ENCODE measurements at regions not wholly inside any gene's neighbourhood (a gene's known extent, or its start where the extent isn't known, plus 50 kb on each side); places are given as distances from the start of the nearest gene placed in this dataset.

DNA sequence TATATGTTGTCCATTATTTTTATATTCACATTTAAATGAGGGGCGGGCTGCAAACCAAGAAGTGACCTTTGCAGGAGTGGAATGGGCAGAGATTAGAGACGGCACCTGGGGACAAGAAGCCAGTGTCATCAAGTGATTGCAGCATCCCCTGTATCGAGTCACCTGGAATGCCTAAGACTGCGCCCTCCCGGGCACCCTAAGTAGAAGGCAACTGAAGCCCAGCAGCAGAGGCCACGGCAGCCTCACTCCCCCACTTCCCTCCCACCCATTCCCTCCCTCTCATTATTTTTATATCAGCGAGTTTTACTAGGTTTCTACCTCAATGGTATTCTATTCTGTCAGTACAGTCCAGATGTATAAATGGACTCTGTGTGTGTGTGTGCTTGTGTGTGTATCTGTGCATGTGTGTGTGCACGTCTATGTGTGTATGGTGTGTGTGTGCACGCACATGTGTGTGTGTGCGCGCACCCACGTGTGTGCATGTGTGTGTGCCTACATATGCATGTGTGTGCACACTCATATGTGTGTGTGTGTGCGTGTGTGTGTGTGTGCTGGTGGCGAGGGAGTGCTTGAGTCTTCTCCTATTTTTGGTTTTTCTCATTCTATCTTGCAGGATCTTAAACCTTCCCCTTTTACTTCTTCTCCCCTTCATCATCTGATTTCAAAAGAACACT is 106.8 kb upstream of the SLC66A3 start:
- DNase-seq: no peak
- intact Hi-C loops (cut with DNase I): no loop called here

DNA sequence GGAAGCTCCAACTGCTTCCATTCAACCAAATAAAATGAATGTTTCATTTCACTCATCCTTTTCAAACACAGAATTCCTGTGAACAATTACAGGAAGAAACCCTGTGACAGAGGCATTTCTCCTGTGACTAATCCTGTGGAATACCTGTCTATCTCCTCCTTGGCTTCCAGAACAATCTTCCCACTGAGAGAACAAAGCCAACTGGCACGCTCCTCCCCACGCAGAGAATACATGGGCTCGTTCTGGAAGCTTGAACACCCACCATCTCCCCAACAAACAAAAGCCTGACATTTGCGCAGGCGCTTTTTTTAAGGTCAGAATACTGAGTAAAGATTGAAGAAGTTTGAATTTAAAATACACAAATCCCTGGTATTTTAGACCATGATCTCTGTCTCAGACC is 104.7 kb upstream of the SLC66A3 start:
- intact Hi-C loops (cut with DNase I): no loop called here
- Histone ChIP-seq H3K36me3 (no peaks in the 10 kb centered on the region), H3K27me3 (no peaks in the 10 kb centered on the region), H3K4me3 (no peak overlapping the region), H3K27ac (no peak overlapping the region), H3K4me1 (ENCODE audit: insufficient read depth) (no peaks in the 10 kb centered on the region), H3K9me3 (no peaks in the 10 kb centered on the region)
- DNase-seq: no peak
- TF ChIP-seq POLR2A (IDR thresholded peaks at IDR 0.05): no peak
- TF ChIP-seq EP300 (IDR thresholded peaks at IDR 0.05): no peak
- TF ChIP-seq, protein P1, sequence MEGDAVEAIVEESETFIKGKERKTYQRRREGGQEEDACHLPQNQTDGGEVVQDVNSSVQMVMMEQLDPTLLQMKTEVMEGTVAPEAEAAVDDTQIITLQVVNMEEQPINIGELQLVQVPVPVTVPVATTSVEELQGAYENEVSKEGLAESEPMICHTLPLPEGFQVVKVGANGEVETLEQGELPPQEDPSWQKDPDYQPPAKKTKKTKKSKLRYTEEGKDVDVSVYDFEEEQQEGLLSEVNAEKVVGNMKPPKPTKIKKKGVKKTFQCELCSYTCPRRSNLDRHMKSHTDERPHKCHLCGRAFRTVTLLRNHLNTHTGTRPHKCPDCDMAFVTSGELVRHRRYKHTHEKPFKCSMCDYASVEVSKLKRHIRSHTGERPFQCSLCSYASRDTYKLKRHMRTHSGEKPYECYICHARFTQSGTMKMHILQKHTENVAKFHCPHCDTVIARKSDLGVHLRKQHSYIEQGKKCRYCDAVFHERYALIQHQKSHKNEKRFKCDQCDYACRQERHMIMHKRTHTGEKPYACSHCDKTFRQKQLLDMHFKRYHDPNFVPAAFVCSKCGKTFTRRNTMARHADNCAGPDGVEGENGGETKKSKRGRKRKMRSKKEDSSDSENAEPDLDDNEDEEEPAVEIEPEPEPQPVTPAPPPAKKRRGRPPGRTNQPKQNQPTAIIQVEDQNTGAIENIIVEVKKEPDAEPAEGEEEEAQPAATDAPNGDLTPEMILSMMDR (IDR thresholded peaks at IDR 0.05): no peak
- 79 to 81% (median 80%) methylated on average over 5 of the region's 5 CpGs for WGBS, 3 donors

More for the DNA sequence above, 106.8 kb upstream of the SLC66A3 start:
- WGBS, 3 donors: 84 to 85% (median 84%) methylated on average over 14 of the region's 14 CpGs
- Histone ChIP-seq H3K4me1 (ENCODE audit: insufficient read depth) (no peaks in the 10 kb centered on the region), H3K27ac (no peak overlapping the region), H3K4me3 (no peak overlapping the region), H3K9me3 (no peaks in the 10 kb centered on the region), H3K27me3 (no peaks in the 10 kb centered on the region), H3K36me3 (no peaks in the 10 kb centered on the region)
- TF ChIP-seq POLR2A (IDR thresholded peaks at IDR 0.05) (no peak), EP300 (IDR thresholded peaks at IDR 0.05) (no peak)
- TF ChIP-seq, protein P1 (IDR thresholded peaks at IDR 0.05): no peak

DNA sequence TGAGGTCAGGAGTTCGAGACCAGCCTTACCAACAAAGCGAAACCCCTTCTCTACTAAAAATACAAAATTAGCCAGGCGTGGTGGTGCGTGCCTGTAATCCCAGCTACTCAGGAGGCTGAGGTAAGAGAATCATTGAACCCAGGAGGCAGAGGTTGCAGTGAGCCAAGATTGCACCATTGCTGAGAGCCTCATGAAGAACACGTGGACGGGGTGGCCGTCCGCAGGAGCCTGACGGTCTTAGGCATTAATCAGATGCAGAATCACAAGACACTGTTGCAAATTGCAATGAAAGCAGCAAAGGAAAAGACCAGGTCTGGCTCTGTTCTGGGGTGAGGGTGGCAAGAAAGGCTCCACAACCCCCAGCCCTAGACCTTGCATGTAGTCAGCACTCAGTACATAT is 104.0 kb upstream of the SLC66A3 start:
- Histone ChIP-seq H3K27ac (no peak overlapping the region), H3K4me1 (ENCODE audit: insufficient read depth) (no peaks in the 10 kb centered on the region), H3K4me3 (no peak overlapping the region), H3K9me3 (no peaks in the 10 kb centered on the region), H3K36me3 (no peaks in the 10 kb centered on the region), H3K27me3 (no peaks in the 10 kb centered on the region)
- WGBS, 3 donors: 93 to 95% (median 95%) methylated on average over 9 of the region's 9 CpGs
- DNase-seq: no peak
- intact Hi-C loops (cut with DNase I): no loop called here
- TF ChIP-seq, protein P1 (IDR thresholded peaks at IDR 0.05): no peak
- TF ChIP-seq EP300 (IDR thresholded peaks at IDR 0.05) (no peak), POLR2A (IDR thresholded peaks at IDR 0.05) (no peak)

DNA sequence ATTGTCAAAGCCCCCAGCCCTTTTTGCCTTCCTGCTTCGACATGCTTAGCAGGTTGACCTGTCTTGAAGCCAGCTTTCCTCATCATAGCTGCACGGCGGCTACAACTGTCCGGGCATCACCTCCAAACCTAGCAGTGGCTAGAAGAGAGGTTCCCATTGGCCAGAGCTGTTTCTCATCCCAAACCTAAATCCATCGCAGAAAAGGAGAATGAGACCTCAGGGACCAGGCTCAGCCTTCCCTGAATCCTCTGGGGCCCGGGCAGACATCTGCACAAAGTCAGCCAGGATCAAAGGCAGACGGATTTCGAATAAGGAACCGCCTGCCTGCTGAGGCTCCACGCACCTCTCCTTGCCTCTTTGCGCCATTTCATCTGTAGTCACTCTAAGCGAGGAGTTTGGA is 101.7 kb upstream of the SLC66A3 start:
- Histone ChIP-seq H3K36me3 (no peaks in the 10 kb centered on the region), H3K27ac (no peak overlapping the region), H3K9me3 (no peaks in the 10 kb centered on the region), H3K4me1 (ENCODE audit: insufficient read depth) (no peaks in the 10 kb centered on the region), H3K27me3 (no peaks in the 10 kb centered on the region), H3K4me3 (no peak overlapping the region)
- no peak for DNase-seq
- WGBS, 3 donors: 89 to 90% (median 90%) methylated on average over 12 of the region's 12 CpGs
- no peak for TF ChIP-seq POLR2A (IDR thresholded peaks at IDR 0.05)
- TF ChIP-seq EP300 (IDR thresholded peaks at IDR 0.05): no peak
- TF ChIP-seq, protein P1 (IDR thresholded peaks at IDR 0.05): no peak
- intact Hi-C loops (cut with DNase I): no loop called here

Data from ovary (tissue), 7 donors.